ENCODE measurements at regions not wholly inside any gene's neighbourhood (a gene's known extent, or its start where the extent isn't known, plus 50 kb on each side); places are given as distances from the start of the nearest gene placed in this dataset.

GRCh38 chr13:108483981-108484380 lies 145.4 kb upstream of the MYO16 start:
- no peak for TF ChIP-seq ZFX (IDR thresholded peaks at IDR 0.05; ENCODE audit: borderline replicate concordance)
- TF ChIP-seq, protein P1, sequence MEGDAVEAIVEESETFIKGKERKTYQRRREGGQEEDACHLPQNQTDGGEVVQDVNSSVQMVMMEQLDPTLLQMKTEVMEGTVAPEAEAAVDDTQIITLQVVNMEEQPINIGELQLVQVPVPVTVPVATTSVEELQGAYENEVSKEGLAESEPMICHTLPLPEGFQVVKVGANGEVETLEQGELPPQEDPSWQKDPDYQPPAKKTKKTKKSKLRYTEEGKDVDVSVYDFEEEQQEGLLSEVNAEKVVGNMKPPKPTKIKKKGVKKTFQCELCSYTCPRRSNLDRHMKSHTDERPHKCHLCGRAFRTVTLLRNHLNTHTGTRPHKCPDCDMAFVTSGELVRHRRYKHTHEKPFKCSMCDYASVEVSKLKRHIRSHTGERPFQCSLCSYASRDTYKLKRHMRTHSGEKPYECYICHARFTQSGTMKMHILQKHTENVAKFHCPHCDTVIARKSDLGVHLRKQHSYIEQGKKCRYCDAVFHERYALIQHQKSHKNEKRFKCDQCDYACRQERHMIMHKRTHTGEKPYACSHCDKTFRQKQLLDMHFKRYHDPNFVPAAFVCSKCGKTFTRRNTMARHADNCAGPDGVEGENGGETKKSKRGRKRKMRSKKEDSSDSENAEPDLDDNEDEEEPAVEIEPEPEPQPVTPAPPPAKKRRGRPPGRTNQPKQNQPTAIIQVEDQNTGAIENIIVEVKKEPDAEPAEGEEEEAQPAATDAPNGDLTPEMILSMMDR (IDR thresholded peaks at IDR 0.05) = no peak

DNA sequence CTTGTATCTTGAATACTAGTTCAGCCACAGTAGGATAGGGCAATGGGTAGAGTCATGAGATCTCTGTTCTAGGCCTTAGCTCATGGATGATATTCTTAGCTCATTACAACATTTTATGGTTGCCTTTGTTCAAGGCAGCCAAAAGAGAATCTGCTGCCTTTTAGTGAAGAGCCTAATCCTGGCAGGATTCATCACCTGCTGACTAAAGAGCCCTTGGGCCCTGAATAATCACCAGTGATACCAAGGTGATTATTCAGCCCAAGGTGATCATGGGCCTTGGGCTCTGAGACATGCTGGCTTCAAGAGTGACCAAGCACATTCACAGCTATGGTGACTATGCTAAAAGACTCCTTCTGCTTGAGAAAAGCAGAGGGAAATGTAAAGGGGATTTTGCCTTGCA lies 143.3 kb upstream of the MYO16 start:
- H3K27ac ChIP-seq = no peak overlapping the region
- TF ChIP-seq ZFX (IDR thresholded peaks at IDR 0.05; ENCODE audit: borderline replicate concordance) = no peak
- TF ChIP-seq, protein P1 (IDR thresholded peaks at IDR 0.05) = no peak

More at GRCh38 chr13:108483981-108484380, 145.4 kb upstream of the MYO16 start:
- no peak overlapping the region for H3K27ac ChIP-seq

GRCh38 chr13:108494991-108495645 lies 134.3 kb upstream of the MYO16 start:
- no peak overlapping the region for H3K27ac ChIP-seq
- no peak for TF ChIP-seq ZFX (IDR thresholded peaks at IDR 0.05; ENCODE audit: borderline replicate concordance)
- TF ChIP-seq, protein P1 (IDR thresholded peaks at IDR 0.05) = no peak

GRCh38 chr13:108495646-108496361 lies 133.6 kb upstream of the MYO16 start:
- H3K27ac ChIP-seq = no peak overlapping the region
- TF ChIP-seq ZFX (IDR thresholded peaks at IDR 0.05; ENCODE audit: borderline replicate concordance) = no peak
- TF ChIP-seq, protein P1 (IDR thresholded peaks at IDR 0.05) = no peak

- no peak overlapping the region for H3K27ac ChIP-seq
- TF ChIP-seq ZFX (IDR thresholded peaks at IDR 0.05; ENCODE audit: borderline replicate concordance) = no peak
Measured at GRCh38 chr13:108496362-108497210, 132.8 kb upstream of the MYO16 start.

DNA sequence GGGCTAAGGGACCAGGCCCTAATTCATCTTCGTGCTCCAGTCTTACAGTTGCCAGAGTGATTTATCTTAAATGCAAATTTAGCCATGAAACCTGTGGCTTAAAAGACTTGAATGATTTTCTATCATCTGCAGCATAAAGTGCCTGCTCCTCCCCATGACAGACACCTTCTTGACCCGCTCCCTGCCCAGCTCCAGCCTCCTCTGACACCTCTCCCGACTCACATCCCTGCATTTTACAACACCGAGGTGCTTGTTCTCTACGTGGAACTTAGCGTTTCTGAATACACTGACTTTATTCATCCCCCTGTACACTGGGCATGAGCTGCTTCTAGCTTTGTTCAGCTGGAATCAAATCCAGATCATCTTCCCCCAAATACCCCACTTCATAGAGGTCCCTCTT lies 128.7 kb upstream of the MYO16 start:
- TF ChIP-seq, protein P1 (IDR thresholded peaks at IDR 0.05) = no peak
- TF ChIP-seq ZFX (IDR thresholded peaks at IDR 0.05; ENCODE audit: borderline replicate concordance) = no peak
- H3K27ac ChIP-seq = no peak overlapping the region

DNA sequence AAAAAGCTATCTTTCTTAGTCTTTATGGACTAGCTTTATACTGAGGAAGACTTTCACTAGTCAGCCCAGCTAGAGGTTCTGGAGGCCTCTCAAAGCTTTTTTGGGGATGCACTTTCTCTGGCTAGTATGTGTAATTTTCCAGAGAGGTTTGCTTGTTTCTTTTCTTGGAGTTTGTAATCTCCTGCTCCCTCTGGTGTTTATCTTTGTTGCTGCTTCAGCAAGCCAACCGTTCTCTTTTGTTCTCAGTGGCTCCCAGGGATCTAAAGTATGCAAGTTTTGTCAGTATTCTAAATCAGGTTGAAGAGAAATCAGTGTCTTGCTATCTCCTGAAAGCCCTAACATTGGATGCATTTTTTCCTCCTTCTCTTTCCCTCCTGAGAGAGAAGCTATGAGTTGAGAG lies 121.1 kb upstream of the MYO16 start:
- H3K27ac ChIP-seq = no peak overlapping the region
- TF ChIP-seq, protein P1 (IDR thresholded peaks at IDR 0.05) = peak; percentile 37
- TF ChIP-seq ZFX (IDR thresholded peaks at IDR 0.05; ENCODE audit: borderline replicate concordance) = no peak
